Breast epithelium (tissue), 3 donors: ENCODE measurements at regions not wholly inside any gene's neighbourhood (a gene's known extent, or its start where the extent isn't known, plus 50 kb on each side); places are given as distances from the start of the nearest gene placed in this dataset.

ENCODE experiments used
- POLR2A ChIP-seq: fragments of 450-650 bp; IDR thresholded peaks from one replicate; pipeline ENCODE4 v1.6.1; 2016; ENCODE audit warnings: antibody characterized with exemption, mild to moderate bottlenecking, moderate library complexity
- POLR2AphosphoS5 ChIP-seq, 3 donors: sonication (generic); formaldehyde crosslinking; IDR thresholded peaks; one replicate each; pipeline ENCODE4 v1.6.1; 2017; ENCODE audit warnings: antibody characterized with exemption in 3 of 3

GRCh38 chr17:72565006-72565405 is 444.2 kb downstream of the SOX9 start:
- no peak for TF ChIP-seq POLR2A
- TF ChIP-seq POLR2AphosphoS5 (IDR thresholded peaks at IDR 0.05): no peak
